Vagina (tissue), 2 donors: ENCODE measurements at regions not wholly inside any gene's neighbourhood (a gene's known extent, or its start where the extent isn't known, plus 50 kb on each side); places are given as distances from the start of the nearest gene placed in this dataset.

ENCODE experiments used
- CTCF ChIP-seq, 3 experiments: fragments of 450-650 bp in 2 of 3; fragments of 200-600 bp in 1 of 3; sonication (generic) in 1 of 3; IDR thresholded peaks; one replicate each; pipeline ENCODE4 v1.5.1; 2017 to 2019; ENCODE audit warnings: antibody characterized with exemption in 3 of 3, mild to moderate bottlenecking in 2 of 3, moderate library complexity in 2 of 3
- POLR2A ChIP-seq, 2 donors: fragments of 450-650 bp; IDR thresholded peaks; one replicate each; pipeline ENCODE4 v1.6.1; 2017; ENCODE audit warnings: antibody characterized with exemption in 2 of 2, mild to moderate bottlenecking in 2 of 2, moderate library complexity in 2 of 2

GRCh38 chr1:201748335-201748734 is 80.6 kb upstream of the IPO9 start:
- no peak for TF ChIP-seq CTCF (IDR thresholded peaks at IDR 0.05)
- TF ChIP-seq POLR2A (IDR thresholded peaks at IDR 0.05), result no peak
